Fibroblast of lung (primary cell): ENCODE measurements at regions not wholly inside any gene's neighbourhood (a gene's known extent, or its start where the extent isn't known, plus 50 kb on each side); places are given as distances from the start of the nearest gene placed in this dataset.

Source experiments
- EZH2 ChIP-seq: IDR thresholded peaks from 2 replicates; pipeline ENCODE4 v1.5.1; 2012; ENCODE audit warnings: low read length, control low read depth, mild to moderate bottlenecking; ENCODE audit errors: missing control alignments
- TF ChIP-seq, protein P1 (sequence below), 2 donors: IDR thresholded peaks in 1 of 2; conservative IDR thresholded peaks in 1 of 2; 1 replicate in 1 of 2; 2 replicates in 1 of 2; pipeline ENCODE4 v1.5.1; 2011 to 2012; ENCODE audit warnings: low read length in 2 of 2, control low read depth in 1 of 2, inconsistent platforms in 1 of 2, low read depth in 1 of 2, mild to moderate bottlenecking in 1 of 2

DNA sequence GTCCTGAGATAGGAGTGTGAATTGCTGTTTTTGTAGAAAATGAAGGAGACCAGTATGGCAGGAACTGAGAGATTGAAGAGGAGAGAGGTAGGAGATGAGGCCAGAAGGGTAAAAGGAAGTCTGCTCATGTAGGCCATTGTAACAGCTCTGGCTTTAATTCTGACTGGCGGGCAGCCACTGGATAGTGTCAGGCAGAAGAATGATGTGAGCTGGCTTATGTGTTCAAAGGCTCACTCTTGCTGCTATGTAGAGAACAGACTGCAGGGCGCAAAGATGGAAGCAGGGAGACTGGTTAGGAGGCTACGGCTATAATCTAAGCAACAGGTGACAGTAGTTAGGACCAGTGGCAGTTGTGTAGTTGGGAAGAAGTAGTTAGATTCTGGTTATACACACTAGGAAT, 160.2 kb upstream of the FGF13 start:
- TF ChIP-seq EZH2, result no peak
- TF ChIP-seq, protein P1, sequence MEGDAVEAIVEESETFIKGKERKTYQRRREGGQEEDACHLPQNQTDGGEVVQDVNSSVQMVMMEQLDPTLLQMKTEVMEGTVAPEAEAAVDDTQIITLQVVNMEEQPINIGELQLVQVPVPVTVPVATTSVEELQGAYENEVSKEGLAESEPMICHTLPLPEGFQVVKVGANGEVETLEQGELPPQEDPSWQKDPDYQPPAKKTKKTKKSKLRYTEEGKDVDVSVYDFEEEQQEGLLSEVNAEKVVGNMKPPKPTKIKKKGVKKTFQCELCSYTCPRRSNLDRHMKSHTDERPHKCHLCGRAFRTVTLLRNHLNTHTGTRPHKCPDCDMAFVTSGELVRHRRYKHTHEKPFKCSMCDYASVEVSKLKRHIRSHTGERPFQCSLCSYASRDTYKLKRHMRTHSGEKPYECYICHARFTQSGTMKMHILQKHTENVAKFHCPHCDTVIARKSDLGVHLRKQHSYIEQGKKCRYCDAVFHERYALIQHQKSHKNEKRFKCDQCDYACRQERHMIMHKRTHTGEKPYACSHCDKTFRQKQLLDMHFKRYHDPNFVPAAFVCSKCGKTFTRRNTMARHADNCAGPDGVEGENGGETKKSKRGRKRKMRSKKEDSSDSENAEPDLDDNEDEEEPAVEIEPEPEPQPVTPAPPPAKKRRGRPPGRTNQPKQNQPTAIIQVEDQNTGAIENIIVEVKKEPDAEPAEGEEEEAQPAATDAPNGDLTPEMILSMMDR (conservative IDR thresholded peaks at IDR 0.05 in 1 of 2, IDR thresholded peaks at IDR 0.05 in 1 of 2; ENCODE audit: low read depth in 1 of 2, low read length in 2 of 2), result no peak
